IMR-90 (cell line): ENCODE measurements at regions not wholly inside any gene's neighbourhood (a gene's known extent, or its start where the extent isn't known, plus 50 kb on each side); places are given as distances from the start of the nearest gene placed in this dataset.

Experiments used
- ATAC-seq: fragments of 200-7000 bp; cut with Tn5 transposase; 2 replicates; pipeline ENCODE4 v1.9.1; 2020; ENCODE audit warnings: low read depth, mild to moderate bottlenecking, moderate library complexity
- BruUV-seq: library from RNA; stranded (reverse); fragments of 400-500 nt; replicated peaks from 2 replicates; lab custom pipeline; 2021; lab: Mats Ljungman, UMichigan
- CTCF ChIA-PET: fragments of 300-600 bp; formaldehyde crosslinking; extraction: SDS; loops from one replicate; lab custom pipeline; 2021; ENCODE audit warnings: antibody characterized with exemption; lab: Yijun Ruan, JAX
- POLR2A ChIA-PET: fragments of 300-600 bp; sonication (Branson Sonifier 250); formaldehyde crosslinking; loops from one replicate; lab custom pipeline; 2022; ENCODE audit warnings: antibody characterized with exemption; ENCODE audit not compliant: unreplicated experiment; lab: Charles Lee
- DNase-seq: peaks from one replicate; pipeline ENCODE4 v3.0.0; 2013
- H2AFZ ChIP-seq: replicated peaks from 2 replicates; pipeline ENCODE3; 2013; ENCODE audit warnings: low read length, mild to moderate bottlenecking; ENCODE audit not compliant: poor library complexity
- H2AK5ac ChIP-seq: 2 replicates; pipeline ENCODE4 v1.6.1; 2013; ENCODE audit warnings: low read depth, low read length, inconsistent platforms
- H2AK9ac ChIP-seq: replicated peaks from 2 replicates; pipeline ENCODE3; 2013; ENCODE audit warnings: mild to moderate bottlenecking, low read depth, low read length, moderate library complexity; ENCODE audit not compliant: poor library complexity
- H2BK120ac ChIP-seq: 2 replicates; pipeline ENCODE4 v1.6.1; 2013; ENCODE audit warnings: low read depth, low read length, inconsistent platforms
- H2BK15ac ChIP-seq: 3 replicates; pipeline ENCODE4 v1.6.1; 2013; ENCODE audit warnings: low read depth, low read length, inconsistent platforms
- H2BK20ac ChIP-seq: 2 replicates; pipeline ENCODE4 v1.6.1; 2013; ENCODE audit warnings: low read depth, mild to moderate bottlenecking, inconsistent platforms, low read length, moderate library complexity
- H2BK5ac ChIP-seq: 2 replicates; pipeline ENCODE4 v1.6.1; 2013; ENCODE audit warnings: mild to moderate bottlenecking, low read depth, low read length, inconsistent platforms; ENCODE audit not compliant: poor library complexity, severe bottlenecking
- H3K14ac ChIP-seq: replicated peaks from 2 replicates; pipeline ENCODE4 v1.6.1; 2013; ENCODE audit warnings: low read depth, low read length, inconsistent platforms
- H3K18ac ChIP-seq: 2 replicates; pipeline ENCODE4 v1.6.1; 2013; ENCODE audit warnings: low read depth, low read length, control low read depth
- H3K23ac ChIP-seq: 2 replicates; pipeline ENCODE4 v1.6.1; 2013; ENCODE audit warnings: low read depth, low read length, inconsistent platforms
- H3K27ac ChIP-seq: 2 replicates; pipeline ENCODE4 v1.5.1; 2013; ENCODE audit warnings: mild to moderate bottlenecking, control low read depth, low read length; ENCODE audit not compliant: insufficient read depth
- H3K27me3 ChIP-seq: 2 replicates; pipeline ENCODE4 v1.6.1; 2013; ENCODE audit warnings: low read length; ENCODE audit not compliant: control insufficient read depth, insufficient read depth
- H3K36me3 ChIP-seq: 2 replicates; pipeline ENCODE4 v1.6.1; 2013; ENCODE audit warnings: low read length, mixed read lengths; ENCODE audit not compliant: control insufficient read depth, insufficient read depth
- H3K4ac ChIP-seq: 2 replicates; pipeline ENCODE4 v1.6.1; 2013; ENCODE audit warnings: low read depth, low read length, inconsistent platforms
- H3K4me1 ChIP-seq: 2 replicates; pipeline ENCODE4 v1.6.1; 2013; ENCODE audit warnings: low read length, mixed read lengths; ENCODE audit not compliant: control insufficient read depth, insufficient read depth
- H3K4me2 ChIP-seq: 2 replicates; pipeline ENCODE4 v1.6.1; 2013; ENCODE audit warnings: low read depth, mild to moderate bottlenecking, control low read depth, low read length, moderate library complexity
- H3K4me3 ChIP-seq: 2 replicates; pipeline ENCODE4 v1.5.1; 2013; ENCODE audit warnings: low read depth, mild to moderate bottlenecking, control low read depth, low read length, moderate library complexity; ENCODE audit not compliant: insufficient read depth
- H3K56ac ChIP-seq: 2 replicates; pipeline ENCODE4 v1.6.1; 2013; ENCODE audit warnings: low read length, inconsistent platforms; ENCODE audit not compliant: insufficient read depth; ENCODE audit errors: extremely low read depth
- H3K79me1 ChIP-seq, 2 experiments: 2 replicates each; pipeline ENCODE4 v1.6.1; 2013; ENCODE audit warnings: low read length in 2 of 2, inconsistent platforms in 1 of 2, low read depth in 1 of 2
- H3K9ac ChIP-seq: 2 replicates; pipeline ENCODE4 v1.6.1; 2013; ENCODE audit warnings: low read depth, low read length, control low read depth
- H3K9me1 ChIP-seq: 2 replicates; pipeline ENCODE4 v1.6.1; 2013; ENCODE audit warnings: low read length, inconsistent platforms; ENCODE audit not compliant: insufficient read depth
- H3K9me3 ChIP-seq: 2 replicates; pipeline ENCODE4 v1.6.1; 2013; ENCODE audit warnings: low read length; ENCODE audit not compliant: control insufficient read depth, insufficient read depth
- H4K20me1 ChIP-seq: 2 replicates; pipeline ENCODE4 v1.6.1; 2013; ENCODE audit warnings: low read length, inconsistent platforms; ENCODE audit not compliant: insufficient read depth
- H4K5ac ChIP-seq: 2 replicates; pipeline ENCODE4 v1.6.1; 2013; ENCODE audit warnings: mild to moderate bottlenecking, low read depth, low read length, control low read depth
- H4K8ac ChIP-seq, 2 experiments: 2 replicates each; pipeline ENCODE4 v1.6.1; 2013; ENCODE audit warnings: low read depth in 2 of 2, low read length in 2 of 2, control low read depth in 1 of 2, inconsistent platforms in 1 of 2
- H4K91ac ChIP-seq: 2 replicates; pipeline ENCODE4 v1.6.1; 2013; ENCODE audit warnings: low read depth, low read length, inconsistent platforms; ENCODE audit not compliant: insufficient read depth
- BHLHE40 ChIP-seq: fragments of 150-350 bp; IDR thresholded peaks from 2 replicates; pipeline ENCODE4 v1.6.1; 2016; ENCODE audit warnings: mild to moderate bottlenecking, low read depth, low read length
- CEBPB ChIP-seq: IDR thresholded peaks from 2 replicates; pipeline ENCODE4 v1.6.1; 2012; ENCODE audit warnings: low read depth, low read length, improper control_type of control experiment
- CHD1 ChIP-seq: IDR thresholded peaks from 2 replicates; pipeline ENCODE4 v1.6.1; 2012; ENCODE audit warnings: low read depth, low read length, improper control_type of control experiment
- ELK1 ChIP-seq: fragments of 150-350 bp; IDR thresholded peaks from 2 replicates; pipeline ENCODE4 v1.6.1; 2016; ENCODE audit warnings: low read depth, mild to moderate bottlenecking, low read length, moderate library complexity, borderline replicate concordance
- FOS ChIP-seq: fragments of 150-350 bp; IDR thresholded peaks from 2 replicates; pipeline ENCODE4 v1.6.1; 2016; ENCODE audit warnings: low read depth, low read length
- MAFK ChIP-seq: IDR thresholded peaks from 2 replicates; pipeline ENCODE4 v1.6.1; 2012; ENCODE audit warnings: low read depth, low read length, improper control_type of control experiment
- MAZ ChIP-seq: IDR thresholded peaks from 2 replicates; pipeline ENCODE4 v1.6.1; 2012; ENCODE audit warnings: low read depth, mild to moderate bottlenecking, low read length, improper control_type of control experiment, moderate library complexity, borderline replicate concordance
- MXI1 ChIP-seq: IDR thresholded peaks from 2 replicates; pipeline ENCODE4 v1.6.1; 2012; ENCODE audit warnings: low read depth, mild to moderate bottlenecking, low read length, moderate library complexity, borderline replicate concordance
- NFE2L2 ChIP-seq: fragments of 150-350 bp; IDR thresholded peaks from 2 replicates; pipeline ENCODE4 v1.6.1; 2016; ENCODE audit warnings: low read depth, mild to moderate bottlenecking, low read length
- POLR2A ChIP-seq: IDR thresholded peaks from 2 replicates; pipeline ENCODE4 v1.6.1; 2012; ENCODE audit warnings: mild to moderate bottlenecking, low read depth, low read length
- RAD21 ChIP-seq: IDR thresholded peaks from 2 replicates; pipeline ENCODE4 v1.6.1; 2012; ENCODE audit warnings: low read length, improper control_type of control experiment
- RCOR1 ChIP-seq: IDR thresholded peaks from 2 replicates; pipeline ENCODE4 v1.6.1; 2012; ENCODE audit warnings: mild to moderate bottlenecking, low read length, improper control_type of control experiment; ENCODE audit not compliant: insufficient replicate concordance
- RFX5 ChIP-seq: IDR thresholded peaks from 2 replicates; pipeline ENCODE4 v1.8.0; 2012; ENCODE audit warnings: low read depth, mild to moderate bottlenecking, low read length, moderate library complexity
- SMC3 ChIP-seq: fragments of 150-350 bp; IDR thresholded peaks from 2 replicates; pipeline ENCODE4 v1.6.1; 2016; ENCODE audit warnings: low read depth, mild to moderate bottlenecking, antibody characterized with exemption, low read length, moderate library complexity
- USF2 ChIP-seq: fragments of 150-350 bp; IDR thresholded peaks from 2 replicates; pipeline ENCODE4 v1.6.1; 2017; ENCODE audit warnings: mild to moderate bottlenecking, antibody characterized with exemption, low read length, low read depth
- WGBS, 2 experiments: methylation state at CpG; one replicate each; pipeline versions ENCODE4 v1.1.5 to v1.1.7; 2013; ENCODE audit warnings: missing lambda C conversion rate in 2 of 2; ENCODE audit not compliant: insufficient read length in 1 of 2; ENCODE audit errors: extremely low coverage in 2 of 2; 5-methylcytosine and 5-hydroxymethylcytosine counted together
- dilution Hi-C: fragments of 300-500 bp; cut with HindIII; formaldehyde crosslinking; loops from one replicate; pipeline ENCODE4 v1.14.3; 2018; ENCODE audit warnings: low sequenced_read_pairs; ENCODE audit not compliant: unreplicated experiment
- in situ Hi-C: fragments of 300-500 bp; cut with MboI; formaldehyde crosslinking; loops from 3 replicates; pipeline ENCODE4 v1.14.3; 2019; ENCODE audit warnings: low sequenced_read_pairs, inconsistent platforms, mixed read lengths
- intact Hi-C: fragments of 100-400 bp; cut with micrococcal nuclease; formaldehyde crosslinking; loops from 2 replicates; pipeline ENCODE4 v1.10.0; 2022
- TF ChIP-seq, protein P1 (sequence below): conservative IDR thresholded peaks from 2 replicates; pipeline ENCODE4 v1.5.1; 2012; ENCODE audit warnings: mild to moderate bottlenecking, low read depth, low read length, improper control_type of control experiment

DNA sequence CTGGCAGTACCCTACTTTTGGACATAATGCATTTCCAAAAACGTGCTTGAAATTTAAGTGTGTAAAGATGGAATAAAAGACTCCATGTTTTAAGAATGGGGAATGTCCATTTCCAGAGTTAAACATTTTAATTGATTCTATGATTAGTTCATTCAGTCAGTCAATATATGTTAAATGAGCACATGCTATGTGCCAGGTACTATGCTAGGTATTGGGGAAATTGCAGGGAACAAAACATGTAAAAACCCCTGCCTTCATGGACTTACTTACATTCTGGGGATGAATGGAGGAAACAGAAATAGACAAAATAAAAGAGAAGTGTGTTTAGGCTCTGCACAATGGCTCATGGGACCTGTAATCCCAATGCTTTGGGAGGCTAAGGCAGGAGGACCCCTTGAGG, 288.6 kb downstream of the MTX2 start:
- H4K91ac ChIP-seq, result no peak overlapping the region
- peaks cover 7% of the 10 kb centered on the region for H3K27me3 ChIP-seq
- no peaks in the 10 kb centered on the region for H3K9me3 ChIP-seq
- no peak overlapping the region for H4K5ac ChIP-seq
- no peaks in the 10 kb centered on the region for H3K36me3 ChIP-seq
- peaks cover 2% of the 10 kb centered on the region; the same call in 1 of the 2 replicates for H3K4me1 ChIP-seq
- H2BK120ac ChIP-seq, result no peak overlapping the region
- H4K20me1 ChIP-seq, result no peaks in the 10 kb centered on the region
- H3K4ac ChIP-seq, result no peak overlapping the region
- no peak overlapping the region for H3K27ac ChIP-seq
- H3K9me1 ChIP-seq, result peaks cover 7% of the 10 kb centered on the region; the same call in 1 of the 2 replicates
- H3K56ac ChIP-seq, result no peak overlapping the region
- H3K14ac ChIP-seq, result no peak overlapping the region
- no peak overlapping the region for H3K23ac ChIP-seq
- no peak overlapping the region for H2BK20ac ChIP-seq
- dilution Hi-C loops (no loop called here), intact Hi-C loops (no loop called here), in situ Hi-C loops (no loop called here)
- DNase-seq, result no peak
- TF ChIP-seq RFX5, result no peak
- TF ChIP-seq MAFK, result no peak
- no peak for TF ChIP-seq RCOR1
- TF ChIP-seq CEBPB, result no peak
- TF ChIP-seq MAZ, result no peak
- no peak for TF ChIP-seq NFE2L2
- TF ChIP-seq USF2, result no peak
- no peak for TF ChIP-seq RAD21
- TF ChIP-seq ELK1, result no peak
- no peak for TF ChIP-seq POLR2A
- TF ChIP-seq, protein P1, sequence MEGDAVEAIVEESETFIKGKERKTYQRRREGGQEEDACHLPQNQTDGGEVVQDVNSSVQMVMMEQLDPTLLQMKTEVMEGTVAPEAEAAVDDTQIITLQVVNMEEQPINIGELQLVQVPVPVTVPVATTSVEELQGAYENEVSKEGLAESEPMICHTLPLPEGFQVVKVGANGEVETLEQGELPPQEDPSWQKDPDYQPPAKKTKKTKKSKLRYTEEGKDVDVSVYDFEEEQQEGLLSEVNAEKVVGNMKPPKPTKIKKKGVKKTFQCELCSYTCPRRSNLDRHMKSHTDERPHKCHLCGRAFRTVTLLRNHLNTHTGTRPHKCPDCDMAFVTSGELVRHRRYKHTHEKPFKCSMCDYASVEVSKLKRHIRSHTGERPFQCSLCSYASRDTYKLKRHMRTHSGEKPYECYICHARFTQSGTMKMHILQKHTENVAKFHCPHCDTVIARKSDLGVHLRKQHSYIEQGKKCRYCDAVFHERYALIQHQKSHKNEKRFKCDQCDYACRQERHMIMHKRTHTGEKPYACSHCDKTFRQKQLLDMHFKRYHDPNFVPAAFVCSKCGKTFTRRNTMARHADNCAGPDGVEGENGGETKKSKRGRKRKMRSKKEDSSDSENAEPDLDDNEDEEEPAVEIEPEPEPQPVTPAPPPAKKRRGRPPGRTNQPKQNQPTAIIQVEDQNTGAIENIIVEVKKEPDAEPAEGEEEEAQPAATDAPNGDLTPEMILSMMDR, result no peak
- TF ChIP-seq BHLHE40, result no peak
- TF ChIP-seq MXI1, result no peak
- no peak for TF ChIP-seq CHD1
- no peak for TF ChIP-seq SMC3
- TF ChIP-seq FOS, result no peak
- H4K8ac ChIP-seq, result no peak overlapping the region
- ATAC-seq, result no peak
- H2AFZ ChIP-seq, result no peak overlapping the region
- no peak overlapping the region for H2BK15ac ChIP-seq
- H3K9ac ChIP-seq, result no peak overlapping the region
- H3K79me1 ChIP-seq, result no peaks in the 10 kb centered on the region
- H3K18ac ChIP-seq, result no peak overlapping the region
- no peak overlapping the region for H3K4me3 ChIP-seq
- ChIA-PET CTCF (interaction anchor here (1.1 kb wide), 1 partner anchor 10 kb away, joined by 3 read pairs; no protein-coding TSS in a partner anchor), POLR2A (no interaction called here)
- no peak overlapping the region for H2AK5ac ChIP-seq
- no peak overlapping the region for H3K4me2 ChIP-seq
- H2AK9ac ChIP-seq, result no peak overlapping the region
- no CpG with 5 or more reads among the region's 1 CpG for WGBS, 2 experiments
- no peak overlapping the region for H2BK5ac ChIP-seq
- no TSS peak for BruUV-seq
